GM12892 (cell line): ENCODE measurements at regions not wholly inside any gene's neighbourhood (a gene's known extent, or its start where the extent isn't known, plus 50 kb on each side); places are given as distances from the start of the nearest gene placed in this dataset.

Experiments used
- POLR2A ChIP-seq: IDR thresholded peaks from 2 replicates; pipeline ENCODE4 v1.6.1; 2011; ENCODE audit warnings: low read depth, low read length, control low read depth
- POLR2AphosphoS5 ChIP-seq: IDR thresholded peaks from 2 replicates; pipeline ENCODE4 v1.6.1; 2011; ENCODE audit warnings: low read depth, low read length, control low read depth
- TAF1 ChIP-seq: IDR thresholded peaks from 2 replicates; pipeline ENCODE4 v1.6.1; 2011; ENCODE audit warnings: low read depth, mild to moderate bottlenecking, control low read depth, low read length, borderline replicate concordance

DNA sequence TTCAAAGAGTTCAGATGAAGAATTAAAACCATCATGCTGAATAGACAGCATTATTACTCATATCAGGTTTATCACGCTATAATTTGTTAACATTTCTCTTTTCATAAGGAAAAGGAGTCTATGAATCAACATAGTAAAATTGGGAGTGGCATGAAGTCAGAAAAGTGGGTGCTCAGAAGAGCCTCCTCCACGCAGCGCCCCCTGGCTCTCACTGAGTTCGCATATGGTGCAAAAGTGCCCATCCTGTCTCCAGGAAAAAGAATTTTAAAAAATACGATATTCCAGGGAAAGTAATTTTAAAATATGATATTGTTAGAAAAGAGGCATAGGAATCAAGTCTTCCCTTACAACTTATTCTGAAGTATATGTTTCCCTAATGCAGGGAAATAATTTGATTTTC lies 176.3 kb upstream of the TCERG1L start:
- TF ChIP-seq POLR2AphosphoS5 (no peak), POLR2A (no peak), TAF1 (no peak)
